ENCODE measurements at regions not wholly inside any gene's neighbourhood (a gene's known extent, or its start where the extent isn't known, plus 50 kb on each side); places are given as distances from the start of the nearest gene placed in this dataset.

- peaks cover under 1% of the 10 kb centered on the region for H3K4me1 Mint-ChIP-seq (ENCODE audit: low read depth)
- no peaks in the 10 kb centered on the region for H3K27me3 Mint-ChIP-seq (ENCODE audit: low read depth)
- H3K36me3 Mint-ChIP-seq (ENCODE audit: low read depth): no peaks in the 10 kb centered on the region
- no peak for TF ChIP-seq CTCF (IDR thresholded peaks at IDR 0.05)
- no peak overlapping the region for H3K27ac Mint-ChIP-seq (ENCODE audit: unreplicated experiment)
- H3K4me3 Mint-ChIP-seq (ENCODE audit: unreplicated experiment): no peak overlapping the region
- no peak for DNase-seq (ENCODE audit: low spot score)
- H3K9me3 Mint-ChIP-seq (ENCODE audit: low read depth): no peaks in the 10 kb centered on the region
These were observed 63.6 kb downstream of the SIX1 start for GRCh38 chr14:60585676-60586075.

GRCh38 chr14:60589442-60589841 is 59.8 kb downstream of the SIX1 start:
- Mint-ChIP-seq H3K4me3 (ENCODE audit: unreplicated experiment) (no peak overlapping the region), H3K27me3 (ENCODE audit: low read depth) (no peaks in the 10 kb centered on the region), H3K36me3 (ENCODE audit: low read depth) (no peaks in the 10 kb centered on the region), H3K27ac (ENCODE audit: unreplicated experiment) (no peak overlapping the region), H3K4me1 (ENCODE audit: low read depth) (peaks cover 15% of the 10 kb centered on the region), H3K9me3 (ENCODE audit: low read depth) (no peaks in the 10 kb centered on the region)
- TF ChIP-seq CTCF (IDR thresholded peaks at IDR 0.05): no peak
- no peak for DNase-seq (ENCODE audit: low spot score)

- Mint-ChIP-seq H3K36me3 (ENCODE audit: low read depth) (no peaks in the 10 kb centered on the region), H3K4me1 (ENCODE audit: low read depth) (peaks cover 16% of the 10 kb centered on the region), H3K27ac (ENCODE audit: unreplicated experiment) (peak overlapping the region; percentile 82), H3K9me3 (ENCODE audit: low read depth) (no peaks in the 10 kb centered on the region), H3K27me3 (ENCODE audit: low read depth) (no peaks in the 10 kb centered on the region), H3K4me3 (ENCODE audit: unreplicated experiment) (no peak overlapping the region)
- no peak for TF ChIP-seq CTCF (IDR thresholded peaks at IDR 0.05)
- no peak for DNase-seq (ENCODE audit: low spot score)
These were observed 58.3 kb downstream of the SIX1 start for GRCh38 chr14:60590991-60591414.

All from chondrocyte (in vitro differentiated cells).